GM03348 (cell line): ENCODE measurements at regions not wholly inside any gene's neighbourhood (a gene's known extent, or its start where the extent isn't known, plus 50 kb on each side); places are given as distances from the start of the nearest gene placed in this dataset.
"Not testable (repeated sequence)": the region's sequence is repeated elsewhere in the genome, so short reads cannot be mapped to it uniquely, and the experiment has no call there.

Source experiments
- DNase-seq: peaks from one replicate; pipeline ENCODE4 v3.0.0; 2012; ENCODE audit warnings: low spot score

GRCh38 chr15:31598620-31599019 lies 272.0 kb downstream of the KLF13 start:
- DNase-seq: no peak

GRCh38 chr15:31605467-31605931 lies 278.9 kb downstream of the KLF13 start:
- DNase-seq: peak; percentile 37

DNA sequence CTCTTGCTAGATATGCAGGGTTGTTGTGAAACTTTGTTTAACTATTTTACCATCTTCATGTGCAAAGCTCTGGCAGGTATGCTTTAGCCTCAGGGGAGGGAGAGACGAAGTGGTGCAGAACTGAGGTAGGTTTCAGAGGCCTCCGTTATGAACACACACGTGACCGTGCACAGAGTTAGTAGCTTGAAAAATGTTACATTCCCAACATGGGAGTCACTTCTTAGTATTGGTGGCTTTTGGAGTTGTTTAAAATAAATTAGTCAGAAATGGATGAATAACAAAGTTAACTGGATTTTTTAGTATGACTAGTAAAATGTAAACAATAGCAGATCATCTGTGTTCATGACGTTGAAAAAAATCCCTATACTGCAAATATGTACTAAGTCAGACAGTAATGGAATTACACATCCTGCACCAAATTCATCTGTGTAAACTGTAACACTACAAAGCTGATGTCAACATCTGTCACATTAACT lies 279.6 kb downstream of the KLF13 start:
- DNase-seq: peak; percentile 43

DNA sequence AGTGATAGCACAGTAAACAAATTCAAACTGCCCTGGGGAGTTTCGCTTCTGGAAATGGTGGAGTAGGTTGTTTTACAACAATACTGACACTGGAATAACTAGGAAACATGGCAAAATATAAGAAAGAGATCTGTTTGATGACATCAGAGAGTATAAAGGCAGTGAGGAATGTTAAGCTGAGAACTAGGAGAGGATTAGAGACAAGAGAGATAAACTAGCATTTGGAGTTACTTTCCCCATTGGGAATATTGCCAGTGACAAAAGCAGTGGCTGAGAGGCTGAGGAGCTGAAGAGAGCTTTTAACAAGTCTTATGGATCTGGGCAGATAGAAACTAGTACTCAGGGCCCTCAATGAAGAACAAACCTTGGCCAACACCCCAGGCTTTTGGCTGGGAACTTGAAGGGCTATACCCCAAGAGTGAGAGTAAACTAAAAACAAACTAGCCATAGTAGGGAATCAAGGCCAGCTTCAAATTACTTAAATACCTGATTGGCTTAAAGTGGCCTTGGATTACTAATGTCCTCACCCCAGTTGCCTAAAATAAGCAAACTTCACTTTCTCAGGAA lies 280.4 kb downstream of the KLF13 start:
- no peak for DNase-seq

GRCh38 chr15:31607656-31608055 lies 281.0 kb downstream of the KLF13 start:
- DNase-seq: no peak

- no peak for DNase-seq
Observed at GRCh38 chr15:31609258-31609681, 282.6 kb downstream of the KLF13 start.

DNA sequence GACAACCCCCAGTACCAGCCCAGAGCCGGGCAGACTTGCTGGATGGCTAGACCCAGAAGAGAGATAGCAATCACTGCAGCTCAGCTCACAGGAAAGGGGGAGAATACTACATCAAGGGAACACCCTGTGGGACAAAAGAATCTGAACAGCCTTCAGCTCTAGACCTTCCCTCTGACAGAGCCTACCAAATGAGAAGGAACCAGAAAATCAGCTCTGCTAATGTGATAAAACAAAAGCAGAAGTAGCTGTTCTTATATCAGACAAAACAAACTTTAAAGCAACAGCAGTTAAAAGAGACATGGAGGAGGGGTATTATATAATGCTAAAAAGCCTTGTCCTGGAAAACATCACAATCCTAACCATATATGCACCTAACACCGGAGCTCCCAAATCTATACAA lies 283.3 kb downstream of the KLF13 start:
- DNase-seq: no peak

GRCh38 chr15:31615643-31616415 lies 289.2 kb downstream of the KLF13 start:
- no peak for DNase-seq

DNA sequence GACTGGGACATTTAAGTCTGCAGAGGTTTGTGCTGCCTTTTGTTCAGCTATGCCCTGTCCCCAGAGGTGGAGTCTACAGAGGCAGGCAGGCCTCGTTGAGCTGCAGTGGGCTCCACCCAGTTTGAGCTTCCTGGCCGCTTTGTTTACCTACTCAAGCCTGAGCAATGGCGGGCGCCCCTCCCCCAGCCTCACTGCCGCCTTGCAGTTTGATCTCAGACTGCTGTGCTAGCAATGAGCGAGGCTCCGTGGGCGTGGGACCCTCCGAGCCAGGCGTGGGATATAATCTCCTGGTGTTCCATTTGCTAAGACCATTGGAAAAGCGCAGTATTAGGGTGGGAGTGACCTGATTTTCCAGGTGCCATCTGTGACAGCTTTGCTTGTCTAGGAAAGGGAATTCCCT lies 296.7 kb downstream of the KLF13 start:
- not testable (repeated sequence) for DNase-seq

GRCh38 chr15:31624115-31624514 lies 297.5 kb downstream of the KLF13 start:
- DNase-seq: not testable (repeated sequence)

- DNase-seq: not testable (repeated sequence)
Observed at GRCh38 chr15:31635715-31636114, 309.1 kb downstream of the KLF13 start.

GRCh38 chr15:31636911-31637310 lies 310.3 kb downstream of the KLF13 start:
- DNase-seq: not testable (repeated sequence)

DNA sequence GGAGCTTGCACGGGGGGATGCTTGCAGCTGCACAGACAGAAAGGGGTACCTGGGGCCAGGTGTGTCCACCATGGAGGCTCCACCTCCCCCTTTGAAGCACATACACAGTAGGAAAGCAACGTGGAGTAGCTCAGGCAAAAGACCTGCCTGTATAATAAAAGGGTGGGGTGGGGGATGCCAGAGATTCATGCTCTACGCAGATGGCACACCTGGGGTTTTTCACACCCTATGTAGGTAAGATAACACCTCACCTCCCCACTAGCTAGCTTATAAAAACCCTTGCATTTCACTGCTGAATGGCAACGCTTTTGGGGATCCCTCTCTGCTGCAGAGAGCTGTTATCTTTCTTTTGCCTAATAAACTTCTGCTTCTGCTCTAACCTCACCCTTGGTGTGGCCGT lies 317.3 kb downstream of the KLF13 start:
- not testable (repeated sequence) for DNase-seq

DNA sequence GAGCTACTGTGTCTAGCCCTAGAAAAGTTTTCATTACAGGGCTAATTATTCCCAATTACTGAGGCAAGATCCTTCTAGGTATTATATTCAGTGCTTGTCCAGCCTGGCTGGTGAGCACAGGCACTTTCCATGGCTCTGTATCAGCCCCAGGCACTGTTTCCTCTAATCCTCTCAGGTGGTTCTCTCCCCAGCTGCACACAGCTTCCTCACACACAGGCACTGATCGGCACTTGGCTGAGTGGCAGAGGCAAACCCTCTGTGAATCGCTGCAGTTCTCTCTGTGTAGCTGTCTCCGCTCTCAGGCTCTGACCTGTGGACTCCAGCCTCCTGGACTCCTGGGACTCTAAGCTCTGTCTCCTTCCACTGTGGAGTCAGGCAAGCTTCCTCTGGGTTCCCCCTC lies 318.1 kb downstream of the KLF13 start:
- DNase-seq: not testable (repeated sequence)

- not testable (repeated sequence) for DNase-seq
Observed at GRCh38 chr15:31647337-31647826, 320.7 kb downstream of the KLF13 start.

- not testable (repeated sequence) for DNase-seq
Observed at GRCh38 chr15:31649634-31650033, 323.0 kb downstream of the KLF13 start.

- DNase-seq: not testable (repeated sequence)
Observed at GRCh38 chr15:31650055-31650701, 323.5 kb downstream of the KLF13 start.

DNA sequence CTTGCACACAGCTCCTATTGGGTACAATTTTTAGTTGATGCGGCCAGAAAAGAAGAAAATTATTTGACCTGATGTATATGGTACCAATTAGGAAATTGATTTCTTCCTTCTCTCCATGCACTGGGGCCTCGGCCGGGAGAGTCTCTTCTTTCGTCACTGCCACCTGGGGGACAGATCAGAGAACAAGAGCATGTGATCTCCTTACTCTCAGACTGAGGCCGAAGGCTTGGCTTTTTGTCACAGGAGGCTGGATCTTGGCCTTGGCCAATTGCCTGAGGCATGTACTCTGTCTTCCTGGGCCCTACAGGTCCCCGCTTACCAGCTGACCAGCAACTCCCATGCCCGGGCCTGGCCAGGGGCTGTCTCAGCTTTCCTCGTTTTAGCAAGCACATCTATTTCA lies 330.3 kb downstream of the KLF13 start:
- DNase-seq: not testable (repeated sequence)

- DNase-seq: no peak
Observed at GRCh38 chr15:31660816-31661215, 334.2 kb downstream of the KLF13 start.

GRCh38 chr15:31665732-31666131 lies 339.1 kb downstream of the KLF13 start:
- not testable (repeated sequence) for DNase-seq

DNA sequence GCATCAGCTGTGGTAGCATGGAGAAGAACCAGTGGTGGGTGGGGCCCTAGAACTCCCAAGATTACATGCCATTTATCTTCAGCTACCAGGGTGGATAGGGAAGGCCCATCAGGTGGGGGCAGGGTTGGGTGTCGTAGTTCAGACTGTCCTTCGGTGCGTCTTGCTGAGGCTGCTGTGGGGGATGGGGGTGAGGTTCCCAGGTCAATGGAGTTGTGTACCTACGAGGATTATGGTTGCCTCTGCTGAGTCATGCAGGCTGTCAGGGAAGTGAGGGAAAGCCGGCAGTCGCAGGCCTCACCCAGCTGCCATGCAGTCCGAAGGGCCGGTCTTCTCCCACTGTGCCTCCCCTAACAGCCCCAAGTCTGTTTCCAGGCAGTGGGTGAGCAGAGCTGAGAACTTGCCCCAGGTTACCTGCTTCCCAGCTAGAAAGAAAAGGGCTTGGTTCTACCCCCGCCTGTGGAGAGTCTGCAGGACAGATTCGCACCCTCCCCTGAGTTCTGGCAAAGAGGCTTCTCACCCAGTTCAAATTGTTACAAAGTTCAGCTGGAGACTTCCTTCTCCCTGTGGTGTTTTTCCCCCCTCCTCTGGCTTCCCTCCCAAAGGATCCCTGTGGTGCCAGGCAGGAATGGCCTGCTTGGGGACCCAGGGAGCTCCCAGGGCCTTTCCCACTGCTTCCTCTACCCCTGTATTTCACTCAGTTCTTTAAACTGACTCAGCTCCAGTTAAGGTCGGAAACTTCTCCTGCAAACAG lies 342.7 kb downstream of the KLF13 start:
- DNase-seq: not testable (repeated sequence)

DNA sequence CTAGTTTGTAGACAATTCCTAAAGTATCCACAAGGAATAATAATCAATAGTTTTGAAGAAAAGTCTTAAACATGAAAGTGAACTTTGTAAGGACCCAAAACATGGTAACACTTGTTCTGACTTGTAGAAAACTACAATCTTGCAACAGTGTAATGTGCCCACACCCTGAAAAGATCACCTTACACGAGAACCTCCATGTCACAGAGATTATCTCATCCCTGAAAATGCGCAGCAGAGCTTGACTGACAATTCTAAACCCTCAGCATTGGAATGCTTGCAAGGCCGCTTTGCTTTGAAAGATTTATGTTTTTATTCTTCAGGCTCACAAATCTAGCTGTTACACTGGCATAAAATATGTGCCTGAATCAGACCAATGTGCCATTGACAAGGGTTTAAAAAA lies 346.6 kb downstream of the KLF13 start:
- not testable (repeated sequence) for DNase-seq
